A549 (cell line): ENCODE measurements at regions not wholly inside any gene's neighbourhood (a gene's known extent, or its start where the extent isn't known, plus 50 kb on each side); places are given as distances from the start of the nearest gene placed in this dataset.

Experiments used
- ATAC-seq, 2 experiments: fragments of 200-7000 bp in 1 of 2; fragments of >200 bp in 1 of 2; cut with Nextera tagmentation in 1 of 2; cut with Tn5 transposase in 1 of 2; 3 replicates each; pipeline versions ENCODE4 v1.8.0 to v1.9.1; 2018 to 2020; ENCODE audit warnings: mild to moderate bottlenecking in 1 of 2, moderate library complexity in 1 of 2
- CTCF ChIA-PET: fragments of 300-600 bp; sonication (Branson Sonifier 250); formaldehyde crosslinking; extraction: SDS; loops from one replicate; lab custom pipeline; 2021; ENCODE audit warnings: antibody characterized with exemption, inconsistent platforms; lab: Yijun Ruan, JAX
- POLR2A ChIA-PET: fragments of 350-600 bp; formaldehyde crosslinking; extraction: SDS; loops from one replicate; lab custom pipeline; 2021; ENCODE audit warnings: antibody characterized with exemption, inconsistent platforms; lab: Yijun Ruan, JAX
- DNase-seq, 2 experiments: peaks; one replicate each; pipeline versions ENCODE4 v3.0.0 to v3.0.0-alpha.2; 2011 to 2016; ENCODE audit warnings: low read depth in 1 of 2, low spot score in 1 of 2
- FAIRE-seq: peaks from 2 replicates; lab custom pipeline; 2011; peaks lifted over from hg19 to GRCh38; lab: Jason Lieb, UNC
- H3K27ac ChIP-seq, 2 experiments: fragments of >200 bp; sonication (Bioruptor Twin); formaldehyde crosslinking; 3 replicates each; pipeline ENCODE4 v1.5.1; 2016 to 2017
- H3K4me1 ChIP-seq: fragments of >200 bp; sonication (Bioruptor Twin); formaldehyde crosslinking; 3 replicates; pipeline ENCODE4 v1.6.1; 2016
- H3K4me2 ChIP-seq: fragments of >200 bp; sonication (Bioruptor Twin); formaldehyde crosslinking; 3 replicates; pipeline ENCODE4 v1.6.1; 2016
- H3K4me3 ChIP-seq: fragments of >200 bp; sonication (Bioruptor Twin); formaldehyde crosslinking; 3 replicates; pipeline ENCODE4 v1.5.1; 2016
- H3K9me3 ChIP-seq: fragments of >200 bp; sonication (Bioruptor Twin); formaldehyde crosslinking; 3 replicates; pipeline ENCODE4 v1.6.1; 2016
- ATOH8 ChIP-seq: fragments of 250-450 bp; sonication (Bioruptor Pico); IDR thresholded peaks from 2 replicates; pipeline ENCODE4 v1.5.0; 2020; ENCODE audit warnings: low read depth, mild to moderate bottlenecking, moderate library complexity
- CEBPB ChIP-seq, 2 experiments: fragments of >200 bp in 1 of 2; sonication (Bioruptor Twin) in 1 of 2; formaldehyde crosslinking in 1 of 2; IDR thresholded peaks; 2 replicates each; pipeline ENCODE4 v1.6.1; 2012 to 2016
- E2F6 ChIP-seq: IDR thresholded peaks from 2 replicates; pipeline ENCODE4 v1.6.1; 2012; ENCODE audit warnings: low read depth, borderline replicate concordance
- EHF ChIP-seq: fragments of 250-450 bp; sonication (Bioruptor Pico); IDR thresholded peaks from 2 replicates; pipeline ENCODE4 v1.5.0; 2020; ENCODE audit warnings: mild to moderate bottlenecking
- EP300 ChIP-seq, 2 experiments: fragments of >200 bp; sonication (Bioruptor Twin); formaldehyde crosslinking; IDR thresholded peaks; 2 replicates in 1 of 2; 3 replicates in 1 of 2; pipeline ENCODE4 v1.6.1; 2016 to 2017
- ESRRA ChIP-seq: fragments of 150-350 bp; IDR thresholded peaks from 2 replicates; pipeline ENCODE4 v1.6.1; 2014; ENCODE audit warnings: mild to moderate bottlenecking, low read length, borderline replicate concordance
- FOSB ChIP-seq: fragments of 250-450 bp; sonication (Bioruptor Pico); IDR thresholded peaks from 2 replicates; pipeline ENCODE4 v1.5.0; 2020; ENCODE audit warnings: mild to moderate bottlenecking, moderate library complexity
- FOSL2 ChIP-seq, 2 experiments: fragments of 450-650 bp in 1 of 2; fragments of >200 bp in 1 of 2; sonication (Bioruptor Twin) in 1 of 2; formaldehyde crosslinking; IDR thresholded peaks; 2 replicates each; pipeline versions ENCODE4 v1.5.0 to v1.6.1; 2016 to 2020; ENCODE audit warnings: mild to moderate bottlenecking in 1 of 2, moderate library complexity in 1 of 2
- FOXS1 ChIP-seq: fragments of 250-450 bp; sonication (Bioruptor Pico); IDR thresholded peaks from 2 replicates; pipeline ENCODE4 v1.5.0; 2020; ENCODE audit warnings: mild to moderate bottlenecking, moderate library complexity
- HEYL ChIP-seq: fragments of 250-450 bp; sonication (Bioruptor Pico); IDR thresholded peaks from 2 replicates; pipeline ENCODE4 v1.8.0; 2021; ENCODE audit warnings: mild to moderate bottlenecking, moderate library complexity
- HMGXB4 ChIP-seq: fragments of 250-450 bp; sonication (Bioruptor Pico); IDR thresholded peaks from 2 replicates; pipeline ENCODE4 v1.5.0; 2021; ENCODE audit warnings: mild to moderate bottlenecking, moderate library complexity, borderline replicate concordance
- HOXA7 ChIP-seq: fragments of 250-450 bp; sonication (Bioruptor Pico); IDR thresholded peaks from 2 replicates; pipeline ENCODE4 v1.5.0; 2020; ENCODE audit warnings: mild to moderate bottlenecking, moderate library complexity
- HOXB13 ChIP-seq: fragments of 250-450 bp; sonication (Bioruptor Pico); IDR thresholded peaks from 2 replicates; pipeline ENCODE4 v1.5.0; 2020; ENCODE audit warnings: low read depth, mild to moderate bottlenecking, moderate library complexity
- HOXB5 ChIP-seq: fragments of 250-450 bp; sonication (Bioruptor Pico); IDR thresholded peaks from 2 replicates; pipeline ENCODE4 v1.5.0; 2020; ENCODE audit warnings: mild to moderate bottlenecking, moderate library complexity
- JUNB ChIP-seq: fragments of >200 bp; sonication (Bioruptor Twin); formaldehyde crosslinking; IDR thresholded peaks from 2 replicates; pipeline ENCODE4 v1.6.1; 2016
- KDM1A ChIP-seq: fragments of 200-600 bp; sonication (generic); IDR thresholded peaks from 2 replicates; pipeline ENCODE4 v1.6.1; 2016; ENCODE audit warnings: low read depth, mild to moderate bottlenecking
- MYC ChIP-seq: IDR thresholded peaks from 2 replicates; pipeline ENCODE4 v1.6.1; 2012; ENCODE audit warnings: mild to moderate bottlenecking, inconsistent platforms, low read length, improper control_type of control experiment, borderline replicate concordance
- PHF8 ChIP-seq: fragments of 200-600 bp; sonication (generic); IDR thresholded peaks from 2 replicates; pipeline ENCODE4 v1.6.1; 2016; ENCODE audit warnings: low read depth, mild to moderate bottlenecking, antibody characterized with exemption, moderate library complexity, borderline replicate concordance
- RCOR1 ChIP-seq: fragments of 150-350 bp; IDR thresholded peaks from 2 replicates; pipeline ENCODE4 v1.6.1; 2014; ENCODE audit warnings: antibody characterized with exemption, low read length, low read depth
- SREBF2 ChIP-seq: fragments of 450-650 bp; IDR thresholded peaks from 2 replicates; pipeline ENCODE4 v1.6.1; 2014; ENCODE audit warnings: mild to moderate bottlenecking, moderate library complexity
- TP53 ChIP-seq: fragments of 250-450 bp; sonication (Bioruptor Pico); IDR thresholded peaks from 2 replicates; pipeline ENCODE4 v1.5.0; 2021; ENCODE audit warnings: mild to moderate bottlenecking, moderate library complexity
- ZFP36 ChIP-seq: fragments of 450-650 bp; IDR thresholded peaks from 2 replicates; pipeline ENCODE4 v1.6.1; 2014; ENCODE audit warnings: borderline replicate concordance; ENCODE audit not compliant: partially characterized antibody
- ZNF302 ChIP-seq: fragments of 250-450 bp; sonication (Bioruptor Pico); IDR thresholded peaks from 2 replicates; pipeline ENCODE4 v1.9.0; 2021; ENCODE audit warnings: inconsistent platforms, mild to moderate bottlenecking, moderate library complexity
- WGBS: methylation state at CpG from one replicate; pipeline ENCODE4 v1.1.6; 2017; ENCODE audit errors: missing lambda C conversion rate; 5-methylcytosine and 5-hydroxymethylcytosine counted together

- H3K9me3 ChIP-seq = no peaks in the 10 kb centered on the region
- no peak for TF ChIP-seq FOSL2 (IDR thresholded peaks at IDR 0.05)
- no peak for TF ChIP-seq FOSL2 (CRISPR knock-in tag; IDR thresholded peaks at IDR 0.05)
- TF ChIP-seq MYC = no peak
- TF ChIP-seq, all 56 proteins: peak for 0
- ChIA-PET CTCF (no interaction called here), POLR2A (no interaction called here)
- Histone ChIP-seq H3K4me1 (no peaks in the 10 kb centered on the region), H3K4me2 (no peak overlapping the region), H3K4me3 (no peak overlapping the region), H3K27ac (no peak overlapping the region)
- DNase-seq = no peak
- no peak for ATAC-seq
- no peak for FAIRE-seq
Measured at GRCh38 chr21:27688773-27689172, 721.9 kb upstream of the ADAMTS5 start.

GRCh38 chr21:27683292-27683691 is 716.4 kb upstream of the ADAMTS5 start:
- H3K9me3 ChIP-seq = no peaks in the 10 kb centered on the region
- ATAC-seq (no peak), DNase-seq (no peak), FAIRE-seq (no peak)
- TF ChIP-seq E2F6 (no peak), ZFP36 (no peak), TP53 (CRISPR knock-in tag) (no peak), CEBPB (IDR thresholded peaks at IDR 0.05) (no peak), FOSB (CRISPR knock-in tag) (no peak), SREBF2 (no peak), PHF8 (no peak), HEYL (CRISPR knock-in tag) (no peak), ZNF302 (CRISPR knock-in tag) (no peak), EP300 (IDR thresholded peaks at IDR 0.05) (no peak), ESRRA (no peak)
- no peak overlapping the region for H3K4me3 ChIP-seq
- WGBS = 43% methylated on average over 2 of the region's 2 CpGs
- no peak overlapping the region for H3K27ac ChIP-seq
- H3K4me2 ChIP-seq = no peak overlapping the region
- no peaks in the 10 kb centered on the region for H3K4me1 ChIP-seq
- CTCF ChIA-PET = no interaction called here
- POLR2A ChIA-PET = no interaction called here

GRCh38 chr21:27681841-27682240 is 715.0 kb upstream of the ADAMTS5 start:
- ATAC-seq (no peak), FAIRE-seq (no peak), DNase-seq (no peak)
- Histone ChIP-seq H3K4me1 (no peaks in the 10 kb centered on the region), H3K9me3 (no peaks in the 10 kb centered on the region), H3K4me3 (no peak overlapping the region), H3K4me2 (no peak overlapping the region), H3K27ac (no peak overlapping the region)
- TF ChIP-seq HOXA7 (no peak), HOXB13 (CRISPR knock-in tag) (no peak), JUNB (no peak), HMGXB4 (no peak), FOSL2 (IDR thresholded peaks at IDR 0.05) (no peak), FOSL2 (CRISPR knock-in tag; IDR thresholded peaks at IDR 0.05) (no peak), TP53 (CRISPR knock-in tag) (no peak), KDM1A (no peak), FOXS1 (CRISPR knock-in tag) (no peak), FOSB (CRISPR knock-in tag) (no peak), EP300 (IDR thresholded peaks at IDR 0.05) (no peak), HEYL (CRISPR knock-in tag) (no peak), HOXB5 (CRISPR knock-in tag) (no peak), ATOH8 (CRISPR knock-in tag) (no peak), RCOR1 (no peak), EHF (no peak)
- ChIA-PET CTCF (no interaction called here), POLR2A (no interaction called here)
- 2% methylated on average over 2 of the region's 2 CpGs for WGBS
